ENCODE measurements at regions not wholly inside any gene's neighbourhood (a gene's known extent, or its start where the extent isn't known, plus 50 kb on each side); places are given as distances from the start of the nearest gene placed in this dataset.

DNA sequence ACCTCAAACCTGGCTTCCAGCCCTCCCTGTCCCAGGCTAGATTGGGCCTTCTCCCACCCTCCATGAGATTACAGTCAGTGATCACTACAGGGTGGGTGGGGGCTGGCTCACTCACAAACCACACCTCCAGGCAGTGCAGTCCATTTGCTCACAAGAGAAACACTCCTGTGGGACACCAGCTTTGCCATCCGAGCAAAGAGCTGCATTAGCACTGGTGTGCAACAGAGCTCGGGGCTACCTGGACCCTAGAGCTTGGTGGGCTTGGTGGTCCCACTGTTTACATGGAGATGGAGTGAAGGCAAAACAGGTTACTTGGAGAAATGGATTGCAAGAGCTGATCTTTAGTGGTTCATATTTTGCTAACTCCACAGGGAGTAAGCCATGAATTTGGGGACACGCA, 451.7 kb upstream of the ZMIZ1 start:
- intact Hi-C loops (cut with DNase I; ENCODE audit: low total_unique reads) = no loop called here
- Histone ChIP-seq H3K36me3 (ENCODE audit: low read depth, missing control alignments) (no peaks in the 10 kb centered on the region), H3K27ac (no peak overlapping the region), H3K4me1 (no peaks in the 10 kb centered on the region), H3K4me3 (no peak overlapping the region), H3K9me3 (no peaks in the 10 kb centered on the region), H3K27me3 (no peaks in the 10 kb centered on the region)
- TF ChIP-seq, protein P1, sequence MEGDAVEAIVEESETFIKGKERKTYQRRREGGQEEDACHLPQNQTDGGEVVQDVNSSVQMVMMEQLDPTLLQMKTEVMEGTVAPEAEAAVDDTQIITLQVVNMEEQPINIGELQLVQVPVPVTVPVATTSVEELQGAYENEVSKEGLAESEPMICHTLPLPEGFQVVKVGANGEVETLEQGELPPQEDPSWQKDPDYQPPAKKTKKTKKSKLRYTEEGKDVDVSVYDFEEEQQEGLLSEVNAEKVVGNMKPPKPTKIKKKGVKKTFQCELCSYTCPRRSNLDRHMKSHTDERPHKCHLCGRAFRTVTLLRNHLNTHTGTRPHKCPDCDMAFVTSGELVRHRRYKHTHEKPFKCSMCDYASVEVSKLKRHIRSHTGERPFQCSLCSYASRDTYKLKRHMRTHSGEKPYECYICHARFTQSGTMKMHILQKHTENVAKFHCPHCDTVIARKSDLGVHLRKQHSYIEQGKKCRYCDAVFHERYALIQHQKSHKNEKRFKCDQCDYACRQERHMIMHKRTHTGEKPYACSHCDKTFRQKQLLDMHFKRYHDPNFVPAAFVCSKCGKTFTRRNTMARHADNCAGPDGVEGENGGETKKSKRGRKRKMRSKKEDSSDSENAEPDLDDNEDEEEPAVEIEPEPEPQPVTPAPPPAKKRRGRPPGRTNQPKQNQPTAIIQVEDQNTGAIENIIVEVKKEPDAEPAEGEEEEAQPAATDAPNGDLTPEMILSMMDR (IDR thresholded peaks at IDR 0.05) = no peak
- no peak for TF ChIP-seq POLR2A (IDR thresholded peaks at IDR 0.05)
- WGBS, 2 donors = 90 to 100% methylated on average over 1 to 3 of the region's 3 CpGs
- no peak for DNase-seq

DNA sequence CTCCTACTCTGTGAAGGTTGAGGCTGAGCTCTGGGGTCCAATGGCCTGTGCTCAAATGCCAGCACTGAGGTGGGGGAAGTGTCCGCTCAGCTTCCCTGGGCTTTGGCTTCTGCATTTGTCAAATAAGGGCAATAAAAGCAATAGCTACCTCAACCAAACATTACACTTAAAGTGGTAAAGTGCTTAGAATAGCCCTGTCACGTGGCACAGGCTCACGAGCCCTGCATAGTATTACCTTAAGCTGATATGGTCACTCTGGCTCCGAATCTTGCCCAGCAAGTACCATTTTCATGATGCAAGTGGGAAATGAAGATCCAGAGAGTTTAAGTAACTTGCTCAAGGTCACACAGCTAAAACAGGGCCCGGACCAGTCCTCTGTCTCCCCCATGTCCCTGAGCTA, 451.1 kb upstream of the ZMIZ1 start:
- WGBS, 2 donors = 73 to 91% methylated on average over 4 to 5 of the region's 5 CpGs
- Histone ChIP-seq H3K9me3 (no peaks in the 10 kb centered on the region), H3K27ac (no peak overlapping the region), H3K4me3 (no peak overlapping the region), H3K36me3 (ENCODE audit: low read depth, missing control alignments) (no peaks in the 10 kb centered on the region), H3K4me1 (no peaks in the 10 kb centered on the region), H3K27me3 (no peaks in the 10 kb centered on the region)
- intact Hi-C loops (cut with DNase I; ENCODE audit: low total_unique reads) = no loop called here
- TF ChIP-seq, protein P1 (IDR thresholded peaks at IDR 0.05) = no peak
- no peak for TF ChIP-seq POLR2A (IDR thresholded peaks at IDR 0.05)
- DNase-seq = no peak

DNA sequence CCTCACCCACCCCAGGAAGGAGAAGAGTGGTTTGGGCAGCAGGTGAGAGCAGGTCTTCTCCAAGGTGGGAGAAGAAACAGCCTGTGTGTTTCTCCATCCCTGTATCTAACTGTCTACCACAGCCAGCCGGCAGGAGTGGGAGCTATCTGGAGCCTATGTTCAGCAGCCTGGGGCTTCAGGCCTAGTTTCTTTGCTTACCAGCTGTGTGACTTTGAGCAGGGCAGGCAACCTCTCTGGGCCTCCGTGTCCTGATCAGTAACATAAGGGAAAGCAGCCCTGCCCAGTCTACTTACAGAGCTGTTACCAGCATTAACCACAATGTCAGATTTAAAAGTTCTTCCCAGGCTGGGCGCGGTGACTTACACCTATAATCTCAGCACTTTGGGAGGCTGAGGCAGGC, 450.7 kb upstream of the ZMIZ1 start:
- no peak for DNase-seq
- Histone ChIP-seq H3K36me3 (ENCODE audit: low read depth, missing control alignments) (no peaks in the 10 kb centered on the region), H3K9me3 (no peaks in the 10 kb centered on the region), H3K27ac (no peak overlapping the region), H3K4me3 (no peak overlapping the region), H3K4me1 (no peaks in the 10 kb centered on the region), H3K27me3 (no peaks in the 10 kb centered on the region)
- intact Hi-C loops (cut with DNase I; ENCODE audit: low total_unique reads) = no loop called here
- TF ChIP-seq POLR2A (IDR thresholded peaks at IDR 0.05) = no peak
- TF ChIP-seq, protein P1 (IDR thresholded peaks at IDR 0.05) = no peak
- WGBS, 2 donors = 94% methylated on average over 4 of the region's 4 CpGs

DNA sequence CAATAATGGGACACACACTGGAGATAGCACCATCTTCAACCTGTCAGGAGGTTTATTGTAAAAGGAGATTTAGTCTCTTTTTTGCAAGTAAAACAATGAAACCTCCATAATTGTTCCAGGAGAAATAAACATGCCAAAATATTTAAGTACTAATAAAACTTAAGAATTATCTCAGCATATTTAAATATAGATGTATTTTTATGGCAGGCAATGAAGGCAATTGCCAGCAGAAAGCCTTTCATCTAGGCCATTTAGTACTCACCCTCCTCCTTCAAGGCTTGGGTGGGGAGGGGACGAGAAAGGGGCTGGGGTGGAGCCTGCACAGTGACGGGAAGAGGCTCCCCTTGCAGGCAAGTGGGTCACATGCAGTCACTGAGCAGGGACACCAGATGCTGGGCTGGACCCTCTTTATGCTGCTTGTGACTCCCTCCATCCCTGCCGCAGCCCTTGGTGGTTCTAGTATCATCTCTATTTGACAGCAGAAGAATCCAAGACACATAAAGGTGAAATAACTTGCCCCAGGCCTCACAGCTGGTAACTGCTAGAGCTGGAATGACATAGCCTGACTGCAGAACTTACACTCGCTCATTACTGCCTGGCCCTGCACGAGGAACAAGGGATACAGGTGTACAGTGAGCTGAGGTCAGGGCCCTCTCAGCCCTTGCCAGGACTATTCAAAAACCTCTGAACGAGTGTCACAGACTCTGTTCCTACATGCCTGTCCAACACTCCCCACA, 449.5 kb upstream of the ZMIZ1 start:
- no peak for DNase-seq
- intact Hi-C loops (cut with DNase I; ENCODE audit: low total_unique reads) = no loop called here
- Histone ChIP-seq H3K36me3 (ENCODE audit: low read depth, missing control alignments) (no peaks in the 10 kb centered on the region), H3K27me3 (no peaks in the 10 kb centered on the region), H3K9me3 (no peaks in the 10 kb centered on the region), H3K4me1 (no peaks in the 10 kb centered on the region), H3K27ac (no peak overlapping the region), H3K4me3 (no peak overlapping the region)
- 75 to 82% methylated on average over 6 of the region's 6 CpGs for WGBS, 2 donors
- TF ChIP-seq, protein P1 (IDR thresholded peaks at IDR 0.05) = no peak
- TF ChIP-seq POLR2A (IDR thresholded peaks at IDR 0.05) = no peak

DNA sequence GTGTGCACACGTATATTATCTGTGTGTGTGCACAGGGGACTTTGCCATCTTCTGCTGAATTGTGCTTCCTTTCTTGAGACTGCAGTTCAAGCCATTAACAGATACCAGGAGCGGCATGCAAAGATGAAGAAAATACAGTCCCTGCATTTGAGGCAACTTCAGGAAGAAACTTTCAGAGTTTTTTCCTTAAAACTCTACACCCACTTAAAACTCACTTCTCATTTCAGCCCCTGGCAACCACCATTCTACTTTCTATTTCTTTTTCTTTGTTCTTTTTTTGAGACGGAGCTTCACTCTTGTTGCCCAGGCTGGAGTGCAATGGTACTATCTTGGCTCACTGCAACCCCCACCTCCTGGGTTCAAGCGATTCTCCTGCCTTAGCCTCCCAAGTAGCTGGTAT, 448.9 kb upstream of the ZMIZ1 start:
- H3K27ac ChIP-seq = no peak overlapping the region
- H3K4me3 ChIP-seq = no peak overlapping the region
- H3K4me1 ChIP-seq = no peaks in the 10 kb centered on the region
- intact Hi-C loops (cut with DNase I; ENCODE audit: low total_unique reads) = no loop called here
- no peaks in the 10 kb centered on the region for H3K36me3 ChIP-seq (ENCODE audit: low read depth, missing control alignments)
- H3K27me3 ChIP-seq = no peaks in the 10 kb centered on the region
- TF ChIP-seq, protein P1 (IDR thresholded peaks at IDR 0.05) = no peak
- TF ChIP-seq POLR2A (IDR thresholded peaks at IDR 0.05) = no peak
- no peaks in the 10 kb centered on the region for H3K9me3 ChIP-seq
- DNase-seq = no peak
- WGBS, 2 donors = 91 to 94% methylated on average over 4 of the region's 4 CpGs

All from testis (tissue), 2 donors.